HUES64 (cell line): ENCODE measurements at regions not wholly inside any gene's neighbourhood (a gene's known extent, or its start where the extent isn't known, plus 50 kb on each side); places are given as distances from the start of the nearest gene placed in this dataset.
"Not testable (repeated sequence)": the region's sequence is repeated elsewhere in the genome, so short reads cannot be mapped to it uniquely, and the experiment has no call there.

Source experiments
- H3K27ac ChIP-seq: 2 replicates; pipeline ENCODE4 v1.7.0; 2013; ENCODE audit warnings: low read depth, low read length, inconsistent platforms
- H3K27me3 ChIP-seq: 2 replicates; pipeline ENCODE4 v1.6.1; 2013; ENCODE audit warnings: mild to moderate bottlenecking, low read length; ENCODE audit not compliant: insufficient read depth
- H3K36me3 ChIP-seq: 2 replicates; pipeline ENCODE4 v1.6.1; 2013; ENCODE audit warnings: mild to moderate bottlenecking, low read length; ENCODE audit not compliant: insufficient read depth
- H3K4me1 ChIP-seq: 2 replicates; pipeline ENCODE4 v1.6.1; 2013; ENCODE audit warnings: mild to moderate bottlenecking, low read length, moderate library complexity; ENCODE audit not compliant: insufficient read depth
- H3K4me3 ChIP-seq: 2 replicates; pipeline ENCODE4 v1.5.1; 2013; ENCODE audit warnings: mild to moderate bottlenecking, low read length, moderate library complexity
- H3K9ac ChIP-seq: 2 replicates; pipeline ENCODE4 v1.6.1; 2013; ENCODE audit warnings: mild to moderate bottlenecking, low read depth, low read length
- H3K9me3 ChIP-seq: 2 replicates; pipeline ENCODE4 v1.6.1; 2013; ENCODE audit warnings: low read depth, low read length; ENCODE audit not compliant: insufficient read depth
- WGBS: fragments of 150-250, 120-280 bp; methylation state at CpG from one replicate; pipeline ENCODE4 v1.1.7; 2013; ENCODE audit warnings: missing lambda C conversion rate; 5-methylcytosine and 5-hydroxymethylcytosine counted together

GRCh38 chr2:20499387-20499786, 52.5 kb downstream of the RHOB start:
- no peaks in the 10 kb centered on the region for H3K36me3 ChIP-seq

GRCh38 chr2:20501974-20502373, 55.1 kb downstream of the RHOB start:
- H3K4me1 ChIP-seq, result 0 out of 2 replicates have a peak, but pooled peaks cover 4% of the 10 kb centered on the region
- no peak overlapping the region for H3K9ac ChIP-seq
- H3K27me3 ChIP-seq, result no peaks in the 10 kb centered on the region
- no peaks in the 10 kb centered on the region for H3K9me3 ChIP-seq
- no peaks in the 10 kb centered on the region for H3K36me3 ChIP-seq
- 88% methylated on average over 3 of the region's 4 CpGs for WGBS
- H3K4me3 ChIP-seq, result no peak overlapping the region
- H3K27ac ChIP-seq, result no peak overlapping the region

More at GRCh38 chr2:20499387-20499786, 52.5 kb downstream of the RHOB start:
- H3K4me3 ChIP-seq, result no peak overlapping the region
- no peak overlapping the region for H3K27ac ChIP-seq
- H3K9ac ChIP-seq, result no peak overlapping the region
- WGBS, result 96% methylated on average over 2 of the region's 2 CpGs
- H3K9me3 ChIP-seq, result no peaks in the 10 kb centered on the region
- H3K4me1 ChIP-seq, result peaks cover 4% of the 10 kb centered on the region; the same call in 1 of the 2 replicates
- H3K27me3 ChIP-seq, result no peaks in the 10 kb centered on the region

GRCh38 chr2:20502496-20502895, 55.6 kb downstream of the RHOB start:
- not testable (repeated sequence) for H3K27me3 ChIP-seq, H3K27ac ChIP-seq, H3K4me1 ChIP-seq, H3K4me3 ChIP-seq, H3K9ac ChIP-seq, H3K9me3 ChIP-seq, H3K36me3 ChIP-seq
- WGBS, result 92% methylated on average over 12 of the region's 12 CpGs

DNA sequence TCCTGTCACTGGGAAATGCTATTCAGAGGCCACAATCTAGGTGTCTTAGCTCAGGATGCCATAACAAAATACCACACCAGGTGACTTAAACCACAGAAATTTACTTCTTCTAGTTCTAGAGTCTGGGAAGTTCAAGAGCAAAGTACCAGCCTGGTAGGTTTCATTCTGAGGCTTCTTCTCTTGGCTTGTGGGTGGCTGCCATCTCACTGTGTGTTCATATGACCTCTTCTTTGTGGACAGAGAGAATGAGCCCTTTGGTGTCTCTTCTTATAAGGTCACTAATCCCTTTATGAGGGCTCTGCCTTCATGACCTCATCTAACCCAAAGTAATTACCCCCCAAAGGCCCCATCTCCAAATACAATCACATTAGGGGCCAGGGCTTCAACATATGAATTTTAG, 57.3 kb downstream of the RHOB start:
- Histone ChIP-seq H3K9me3 (no peaks in the 10 kb centered on the region), H3K36me3 (no peaks in the 10 kb centered on the region), H3K27me3 (no peaks in the 10 kb centered on the region), H3K9ac (no peak overlapping the region), H3K27ac (no peak overlapping the region), H3K4me1 (0 out of 2 replicates have a peak, but pooled peaks cover 4% of the 10 kb centered on the region), H3K4me3 (no peak overlapping the region)

DNA sequence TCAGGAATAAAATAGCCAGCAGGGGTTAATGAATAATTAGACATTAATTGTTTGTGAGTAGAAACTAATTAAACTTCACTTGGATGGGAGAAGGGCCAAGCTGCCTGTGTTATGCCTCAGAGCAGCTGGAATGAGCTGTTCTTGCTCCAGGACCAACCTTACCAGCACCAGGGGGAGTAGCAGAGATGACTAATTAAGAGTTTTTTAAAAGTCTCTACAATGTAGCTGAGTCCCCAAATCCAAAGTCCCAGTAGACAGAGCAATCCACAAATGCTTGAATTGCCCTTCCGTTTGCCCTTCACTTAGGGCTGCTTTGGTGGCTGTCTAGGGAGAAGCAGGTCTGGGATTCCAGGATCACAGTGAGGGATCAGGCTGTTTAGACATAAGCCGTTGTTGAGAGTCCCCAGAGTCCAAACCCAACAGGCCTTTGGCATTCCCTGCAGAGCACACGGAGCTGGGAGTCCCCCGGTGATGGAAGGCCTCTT, 59.4 kb downstream of the RHOB start:
- Histone ChIP-seq H3K27ac (no peak overlapping the region), H3K36me3 (no peaks in the 10 kb centered on the region), H3K4me3 (no peak overlapping the region), H3K27me3 (0 out of 2 replicates have a peak, but pooled peaks cover 3% of the 10 kb centered on the region), H3K9me3 (no peaks in the 10 kb centered on the region), H3K9ac (no peak overlapping the region), H3K4me1 (0 out of 2 replicates have a peak, but pooled peaks cover 4% of the 10 kb centered on the region)
- 77% methylated on average over 4 of the region's 4 CpGs for WGBS

GRCh38 chr2:20507166-20507692, 60.4 kb downstream of the RHOB start:
- H3K4me1 ChIP-seq, result 0 out of 2 replicates have a peak, but pooled peaks cover 4% of the 10 kb centered on the region
- 90% methylated on average over 5 of the region's 5 CpGs for WGBS
- H3K9me3 ChIP-seq, result no peaks in the 10 kb centered on the region
- H3K36me3 ChIP-seq, result no peaks in the 10 kb centered on the region
- H3K4me3 ChIP-seq, result no peak overlapping the region
- H3K27me3 ChIP-seq, result 0 out of 2 replicates have a peak, but pooled peaks cover 3% of the 10 kb centered on the region
- no peak overlapping the region for H3K9ac ChIP-seq
- no peak overlapping the region for H3K27ac ChIP-seq

DNA sequence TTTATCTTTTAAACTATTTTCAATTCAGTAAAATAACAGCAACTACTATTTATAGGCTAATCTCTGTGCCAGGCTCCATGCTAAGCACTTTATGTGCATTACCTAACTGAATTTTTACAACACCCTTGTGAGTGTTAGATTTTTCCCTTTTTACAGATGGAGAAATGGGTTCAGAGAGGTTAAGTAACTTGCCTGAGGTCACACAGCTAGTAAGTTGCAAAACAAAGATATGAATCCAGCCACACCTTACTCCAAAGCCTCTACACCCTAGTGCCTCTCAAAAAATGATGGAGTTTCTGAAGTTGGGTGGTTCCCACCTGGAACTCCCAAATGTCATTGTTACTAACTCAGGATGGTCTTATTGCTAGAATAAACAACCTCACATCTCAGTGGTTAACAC, 60.8 kb downstream of the RHOB start:
- H3K4me3 ChIP-seq, result no peak overlapping the region
- no peaks in the 10 kb centered on the region for H3K9me3 ChIP-seq
- H3K27ac ChIP-seq, result no peak overlapping the region
- H3K9ac ChIP-seq, result no peak overlapping the region
- H3K4me1 ChIP-seq, result 0 out of 2 replicates have a peak, but pooled peaks cover 4% of the 10 kb centered on the region
- 0 out of 2 replicates have a peak, but pooled peaks cover 3% of the 10 kb centered on the region for H3K27me3 ChIP-seq
- no peaks in the 10 kb centered on the region for H3K36me3 ChIP-seq

DNA sequence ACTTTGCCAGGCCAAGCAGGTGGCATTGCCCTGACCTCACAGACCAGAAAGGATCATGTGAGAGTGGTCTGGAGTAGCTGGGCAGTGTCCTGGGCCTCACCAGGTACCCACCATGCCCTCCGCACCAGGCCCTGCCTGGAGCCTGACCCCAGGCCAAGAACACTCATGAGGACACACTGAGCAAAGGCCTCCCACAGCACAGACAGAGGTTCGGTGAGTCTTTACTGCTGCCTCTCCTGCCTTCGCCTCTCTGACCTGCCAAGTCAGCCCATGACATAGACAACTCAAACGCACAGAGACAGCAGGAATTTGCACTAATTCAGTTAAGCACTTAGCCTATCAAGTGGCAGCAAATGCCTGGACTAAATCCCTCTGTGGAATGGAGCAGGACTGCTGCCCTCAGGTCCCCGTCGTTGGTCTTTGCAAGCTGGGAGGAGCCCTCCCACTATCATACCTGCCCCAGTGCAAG, 62.5 kb downstream of the RHOB start:
- no peaks in the 10 kb centered on the region for H3K9me3 ChIP-seq
- H3K27ac ChIP-seq, result no peak overlapping the region
- H3K4me3 ChIP-seq, result no peak overlapping the region
- no peaks in the 10 kb centered on the region for H3K36me3 ChIP-seq
- 0 out of 2 replicates have a peak, but pooled peaks cover 3% of the 10 kb centered on the region for H3K27me3 ChIP-seq
- WGBS, result 90% methylated on average over 6 of the region's 6 CpGs
- 0 out of 2 replicates have a peak, but pooled peaks cover 4% of the 10 kb centered on the region for H3K4me1 ChIP-seq
- H3K9ac ChIP-seq, result no peak overlapping the region

DNA sequence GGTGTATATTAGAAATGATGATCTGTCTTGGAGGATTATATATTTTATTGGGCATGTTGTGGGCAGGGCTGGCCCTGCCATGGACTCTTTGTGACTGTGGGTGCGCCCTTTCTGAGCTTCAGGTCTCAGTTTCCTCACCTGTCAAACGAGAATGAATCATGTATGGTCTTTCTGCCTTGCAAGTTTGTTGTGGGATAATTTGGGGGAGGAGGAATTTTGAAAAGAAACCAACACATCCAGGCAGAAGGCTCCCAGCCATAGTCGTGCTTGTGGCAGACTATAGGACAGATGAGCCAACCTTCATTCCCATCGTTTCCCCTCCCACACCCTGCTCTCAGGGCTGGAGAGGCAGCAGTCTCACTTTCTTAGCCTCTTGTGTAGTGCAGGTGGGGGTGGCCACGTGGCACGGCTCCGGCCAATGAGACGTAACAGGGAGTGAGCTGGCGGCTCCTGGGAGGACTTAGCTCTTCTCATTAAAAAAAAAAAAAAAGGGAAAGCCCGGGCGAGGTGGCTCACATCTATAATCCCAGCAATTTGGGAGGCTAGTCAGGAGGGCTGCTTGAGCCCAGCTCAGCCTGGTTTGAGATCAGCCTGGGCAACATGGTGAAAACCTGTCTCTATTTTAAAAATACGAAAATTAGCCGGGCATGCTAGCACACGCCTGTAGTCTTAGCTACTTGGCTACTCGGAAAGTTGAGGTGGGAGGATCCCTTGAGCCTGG, 63.1 kb downstream of the RHOB start:
- Histone ChIP-seq H3K36me3 (no peaks in the 10 kb centered on the region), H3K27ac (no peak overlapping the region), H3K4me3 (no peak overlapping the region), H3K9me3 (no peaks in the 10 kb centered on the region), H3K4me1 (0 out of 2 replicates have a peak, but pooled peaks cover 4% of the 10 kb centered on the region), H3K27me3 (0 out of 2 replicates have a peak, but pooled peaks cover 3% of the 10 kb centered on the region), H3K9ac (no peak overlapping the region)
- 49% methylated on average over 15 of the region's 15 CpGs for WGBS

- H3K9ac ChIP-seq, result no peak overlapping the region
- no peak overlapping the region for H3K27ac ChIP-seq
- no peaks in the 10 kb centered on the region for H3K36me3 ChIP-seq
- no peak overlapping the region for H3K4me3 ChIP-seq
- 0 out of 2 replicates have a peak, but pooled peaks cover 3% of the 10 kb centered on the region for H3K27me3 ChIP-seq
- WGBS, result 92% methylated on average over 5 of the region's 5 CpGs
- H3K9me3 ChIP-seq, result no peaks in the 10 kb centered on the region
- 0 out of 2 replicates have a peak, but pooled peaks cover under 1% of the 10 kb centered on the region for H3K4me1 ChIP-seq
These were observed 64.3 kb downstream of the RHOB start for GRCh38 chr2:20511130-20511529.

DNA sequence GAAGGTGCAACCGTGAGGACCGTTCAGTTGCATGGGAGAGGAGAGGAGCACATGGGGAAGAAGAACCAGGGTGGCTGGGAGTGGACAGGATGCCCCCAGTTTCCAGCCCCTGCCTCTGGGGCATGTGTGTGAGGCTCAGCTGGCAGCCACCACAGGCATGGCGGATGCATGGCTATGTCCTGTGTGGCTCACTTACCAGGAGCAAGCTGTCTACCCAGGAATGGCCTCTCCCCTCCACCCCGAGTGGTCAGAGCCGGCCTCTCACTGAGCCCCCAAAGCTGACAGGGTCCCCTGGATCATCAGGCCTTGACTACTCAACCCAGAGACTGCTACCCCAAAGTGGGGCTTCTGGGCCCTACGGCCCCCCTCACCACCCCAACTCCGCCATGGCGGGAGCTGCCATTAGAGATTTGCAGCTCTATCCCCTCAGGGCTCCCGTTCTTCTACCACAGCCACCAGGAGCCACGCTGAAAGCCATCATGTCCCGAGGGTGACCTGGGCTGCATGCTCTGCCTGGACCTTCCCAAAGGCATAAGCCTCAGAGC, 65.3 kb downstream of the RHOB start:
- no peaks in the 10 kb centered on the region for H3K9me3 ChIP-seq
- 94% methylated on average over 11 of the region's 11 CpGs for WGBS

More for the DNA sequence above, 65.3 kb downstream of the RHOB start:
- no peak overlapping the region for H3K4me3 ChIP-seq
- 0 out of 2 replicates have a peak, but pooled peaks cover 3% of the 10 kb centered on the region for H3K27me3 ChIP-seq
- no peak overlapping the region for H3K9ac ChIP-seq
- no peaks in the 10 kb centered on the region for H3K36me3 ChIP-seq
- H3K27ac ChIP-seq, result no peak overlapping the region
- H3K4me1 ChIP-seq, result no peaks in the 10 kb centered on the region
